H9 (cell line): ENCODE measurements at regions not wholly inside any gene's neighbourhood (a gene's known extent, or its start where the extent isn't known, plus 50 kb on each side); places are given as distances from the start of the nearest gene placed in this dataset.
A peak's percentile ranks its signal among the peaks of the same experiment; 100 is the strongest.
"Not testable (repeated sequence)": the region's sequence is repeated elsewhere in the genome, so short reads cannot be mapped to it uniquely, and the experiment has no call there.

Source experiments
- DNase-seq: peaks from one replicate; pipeline ENCODE4 v3.0.0-alpha.2; 2017
- H2AFZ ChIP-seq: one replicate; pipeline ENCODE4 v1.6.1; 2013; ENCODE audit warnings: mild to moderate bottlenecking, low read length, control low read depth, moderate library complexity
- H2AK5ac ChIP-seq: 2 replicates; pipeline ENCODE4 v1.6.1; 2013; ENCODE audit warnings: low read length, control low read depth, mixed read lengths; ENCODE audit not compliant: insufficient read length
- H2BK120ac ChIP-seq: one replicate; pipeline ENCODE4 v1.6.1; 2013; ENCODE audit warnings: low read depth, mild to moderate bottlenecking, low read length, control low read depth, inconsistent platforms; ENCODE audit not compliant: poor library complexity, severe bottlenecking
- H2BK12ac ChIP-seq: 2 replicates; pipeline ENCODE4 v1.6.1; 2013; ENCODE audit warnings: low read length, control low read depth, mixed read lengths, low read depth; ENCODE audit not compliant: insufficient read length
- H2BK15ac ChIP-seq: 2 replicates; pipeline ENCODE4 v1.6.1; 2013; ENCODE audit warnings: low read depth, low read length, control low read depth
- H2BK20ac ChIP-seq: one replicate; pipeline ENCODE4 v1.6.1; 2013; ENCODE audit warnings: low read depth, mild to moderate bottlenecking, low read length, control low read depth, inconsistent platforms; ENCODE audit not compliant: poor library complexity, severe bottlenecking
- H2BK5ac ChIP-seq: 2 replicates; pipeline ENCODE4 v1.6.1; 2013; ENCODE audit warnings: low read length, control low read depth, mixed read lengths; ENCODE audit not compliant: insufficient read length
- H3K14ac ChIP-seq: 2 replicates; pipeline ENCODE4 v1.6.1; 2013; ENCODE audit warnings: low read length, control low read depth; ENCODE audit not compliant: insufficient read depth
- H3K18ac ChIP-seq: 2 replicates; pipeline ENCODE4 v1.6.1; 2013; ENCODE audit warnings: low read depth, mild to moderate bottlenecking, mixed read lengths, low read length, control low read depth; ENCODE audit not compliant: insufficient read length
- H3K23ac ChIP-seq: 2 replicates; pipeline ENCODE4 v1.6.1; 2013; ENCODE audit warnings: low read length, control low read depth, mixed read lengths, low read depth; ENCODE audit not compliant: insufficient read length
- H3K23me2 ChIP-seq: 2 replicates; pipeline ENCODE4 v1.6.1; 2013; ENCODE audit warnings: low read depth, mild to moderate bottlenecking, mixed read lengths, low read length, control low read depth; ENCODE audit not compliant: insufficient read length, poor library complexity, severe bottlenecking
- H3K27ac ChIP-seq: 2 replicates; pipeline ENCODE4 v1.5.1; 2013; ENCODE audit warnings: low read length, control low read depth, mixed read lengths, low read depth; ENCODE audit not compliant: insufficient read length
- H3K27me3 ChIP-seq: 2 replicates; pipeline ENCODE4 v1.6.1; 2013; ENCODE audit warnings: low read length, control low read depth, inconsistent platforms; ENCODE audit not compliant: insufficient read depth
- H3K4ac ChIP-seq: 2 replicates; pipeline ENCODE4 v1.6.1; 2013; ENCODE audit warnings: low read depth, mild to moderate bottlenecking, control low read depth, inconsistent platforms, low read length, moderate library complexity
- H3K4me1 ChIP-seq: 2 replicates; pipeline ENCODE4 v1.6.1; 2013; ENCODE audit warnings: low read length, control low read depth, inconsistent platforms; ENCODE audit not compliant: insufficient read depth
- H3K4me2 ChIP-seq: 2 replicates; pipeline ENCODE4 v1.6.1; 2013; ENCODE audit warnings: low read length, control low read depth, mixed read lengths; ENCODE audit not compliant: insufficient read length, insufficient read depth
- H3K56ac ChIP-seq: 2 replicates; pipeline ENCODE4 v1.6.1; 2013; ENCODE audit warnings: low read depth, mild to moderate bottlenecking, mixed read lengths, low read length, control low read depth; ENCODE audit not compliant: insufficient read length
- H3K79me1 ChIP-seq: 2 replicates; pipeline ENCODE4 v1.6.1; 2013; ENCODE audit warnings: low read depth, mild to moderate bottlenecking, moderate library complexity, low read length, control low read depth, inconsistent platforms; ENCODE audit not compliant: insufficient read depth, poor library complexity, severe bottlenecking
- H3K79me2 ChIP-seq: 2 replicates; pipeline ENCODE4 v1.6.1; 2013; ENCODE audit warnings: low read length, control low read depth, inconsistent platforms; ENCODE audit not compliant: insufficient read depth
- H3K9ac ChIP-seq: 2 replicates; pipeline ENCODE4 v1.6.1; 2013; ENCODE audit warnings: low read length, control low read depth, mixed read lengths; ENCODE audit not compliant: insufficient read length; ENCODE audit errors: extremely low read depth
- H3K9me3 ChIP-seq: one replicate; pipeline ENCODE4 v1.6.1; 2013; ENCODE audit warnings: low read depth, low read length, inconsistent platforms; ENCODE audit not compliant: control insufficient read depth
- H3T11ph ChIP-seq: one replicate; pipeline ENCODE4 v1.6.1; 2013; ENCODE audit warnings: mild to moderate bottlenecking, low read length, control low read depth, inconsistent platforms
- H4K20me1 ChIP-seq: one replicate; pipeline ENCODE4 v1.6.1; 2013; ENCODE audit not compliant: control insufficient read depth, insufficient read length, insufficient read depth
- H4K5ac ChIP-seq: 2 replicates; pipeline ENCODE4 v1.6.1; 2013; ENCODE audit warnings: low read depth, mild to moderate bottlenecking, mixed read lengths, low read length, control low read depth; ENCODE audit not compliant: insufficient read length
- H4K8ac ChIP-seq: replicated peaks from 2 replicates; pipeline ENCODE4 v1.6.1; 2013; ENCODE audit warnings: low read length, control low read depth, mixed read lengths, low read depth; ENCODE audit not compliant: insufficient read length
- H4K91ac ChIP-seq: 2 replicates; pipeline ENCODE4 v1.6.1; 2013; ENCODE audit warnings: low read depth, mild to moderate bottlenecking, moderate library complexity, mixed read lengths, low read length, control low read depth; ENCODE audit not compliant: insufficient read length
- H3K27ac Mint-ChIP-seq, 3 experiments: 2 replicates in 2 of 3; 3 replicates in 1 of 3; pipeline ENCODE4 v1.8.0; 2020 to 2021; ENCODE audit warnings: mixed read lengths in 3 of 3, mild to moderate bottlenecking in 1 of 3, moderate library complexity in 1 of 3
- H3K27me3 Mint-ChIP-seq: 2 replicates; pipeline ENCODE4 v1.8.0; 2021; ENCODE audit warnings: low read depth, mild to moderate bottlenecking, moderate library complexity, mixed read lengths
- H3K36me3 Mint-ChIP-seq, 3 experiments: 2 replicates in 2 of 3; 3 replicates in 1 of 3; pipeline ENCODE4 v1.8.0; 2020 to 2021; ENCODE audit warnings: low read depth in 3 of 3, mixed read lengths in 3 of 3; ENCODE audit not compliant: insufficient read depth in 1 of 3
- H3K4me1 Mint-ChIP-seq, 2 experiments: 2 replicates each; pipeline ENCODE4 v1.8.0; 2020; ENCODE audit warnings: mixed read lengths in 2 of 2
- H3K4me3 Mint-ChIP-seq, 2 experiments: 2 replicates in 1 of 2; 3 replicates in 1 of 2; pipeline ENCODE4 v1.8.0; 2020 to 2021; ENCODE audit warnings: mild to moderate bottlenecking in 2 of 2, mixed read lengths in 2 of 2, moderate library complexity in 1 of 2
- H3K9me3 Mint-ChIP-seq, 2 experiments: 2 replicates in 1 of 2; 3 replicates in 1 of 2; pipeline ENCODE4 v1.8.0; 2020; ENCODE audit warnings: mild to moderate bottlenecking in 2 of 2, mixed read lengths in 2 of 2, moderate library complexity in 1 of 2
- WGBS: extraction: QIAGEN DNeasy Blood & Tissue Kit; methylation state at CpG from one replicate; pipeline ENCODE4 v1.1.7; 2013; ENCODE audit warnings: missing lambda C conversion rate, low lambda C conversion rate, mixed read lengths; ENCODE audit not compliant: insufficient read length; ENCODE audit errors: extremely low coverage; 5-methylcytosine and 5-hydroxymethylcytosine counted together
- TF ChIP-seq, protein P1 (sequence below): fragments of 200-600 bp; sonication (generic); conservative IDR thresholded peaks from 3 replicates; pipeline ENCODE4 v1.8.0; 2021; ENCODE audit warnings: antibody characterized with exemption, mild to moderate bottlenecking

- peak overlapping the region; percentile 59 to 62 for H3K4me3 Mint-ChIP-seq
- no peak for DNase-seq
These were observed 57.2 kb upstream of the ALDH3B2 start for GRCh38 chr11:67731583-67731982.

DNA sequence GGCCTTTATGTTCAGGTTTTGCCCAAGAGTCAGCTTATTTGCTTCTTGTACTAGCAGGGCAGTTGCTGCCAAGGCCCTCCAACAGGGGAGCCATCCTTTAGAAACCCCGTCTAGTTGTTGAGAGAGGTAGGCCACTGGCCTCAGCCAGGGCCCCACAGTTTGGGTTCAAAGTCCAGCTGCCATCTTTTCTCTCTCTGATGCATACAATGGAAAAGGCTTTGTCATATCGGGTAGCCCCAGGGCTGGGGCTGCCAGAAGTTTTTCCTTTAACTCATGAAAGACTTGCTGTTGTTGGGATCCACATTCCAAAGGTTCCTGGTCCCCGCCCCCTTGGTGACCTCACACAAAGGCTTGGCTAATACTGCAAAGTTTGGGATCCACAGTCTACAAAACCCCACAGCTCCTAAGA lies 53.7 kb upstream of the ALDH3B2 start:
- H2AFZ ChIP-seq, H3K14ac ChIP-seq, H3K4ac ChIP-seq, H3K79me1 ChIP-seq, H3K18ac ChIP-seq, H3T11ph ChIP-seq, H4K20me1 ChIP-seq, H4K8ac ChIP-seq, H3K27me3 ChIP-seq, H2AK5ac ChIP-seq, H3K56ac ChIP-seq, H3K4me3 Mint-ChIP-seq, H3K4me2 ChIP-seq, H2BK5ac ChIP-seq, H3K4me1 ChIP-seq, H3K9me3 ChIP-seq, H2BK120ac ChIP-seq, H3K27ac ChIP-seq, H4K5ac ChIP-seq, H3K23me2 ChIP-seq, H3K27me3 Mint-ChIP-seq, H2BK15ac ChIP-seq, H2BK12ac ChIP-seq, H3K79me2 ChIP-seq, H3K9me3 Mint-ChIP-seq, H3K36me3 Mint-ChIP-seq, H3K23ac ChIP-seq, H4K91ac ChIP-seq, H3K9ac ChIP-seq, DNase-seq: not testable (repeated sequence)
- H2BK20ac ChIP-seq = peak overlapping the region; percentile 75
- Mint-ChIP-seq H3K27ac (0 out of 7 replicates have a peak overlapping the region, but pooled peaks of 1 of the 3 experiments have one; percentile 3), H3K4me1 (peaks cover 33 to 39% of the 10 kb centered on the region in 2 experiments)
- no CpG with 5 or more reads among the region's 3 CpGs for WGBS

More at GRCh38 chr11:67731583-67731982, 57.2 kb upstream of the ALDH3B2 start:
- H2AFZ ChIP-seq = no peak overlapping the region
- H3K27me3 ChIP-seq = no peaks in the 10 kb centered on the region
- H3K27ac ChIP-seq = no peak overlapping the region
- H2BK120ac ChIP-seq = no peak overlapping the region
- TF ChIP-seq, protein P1, sequence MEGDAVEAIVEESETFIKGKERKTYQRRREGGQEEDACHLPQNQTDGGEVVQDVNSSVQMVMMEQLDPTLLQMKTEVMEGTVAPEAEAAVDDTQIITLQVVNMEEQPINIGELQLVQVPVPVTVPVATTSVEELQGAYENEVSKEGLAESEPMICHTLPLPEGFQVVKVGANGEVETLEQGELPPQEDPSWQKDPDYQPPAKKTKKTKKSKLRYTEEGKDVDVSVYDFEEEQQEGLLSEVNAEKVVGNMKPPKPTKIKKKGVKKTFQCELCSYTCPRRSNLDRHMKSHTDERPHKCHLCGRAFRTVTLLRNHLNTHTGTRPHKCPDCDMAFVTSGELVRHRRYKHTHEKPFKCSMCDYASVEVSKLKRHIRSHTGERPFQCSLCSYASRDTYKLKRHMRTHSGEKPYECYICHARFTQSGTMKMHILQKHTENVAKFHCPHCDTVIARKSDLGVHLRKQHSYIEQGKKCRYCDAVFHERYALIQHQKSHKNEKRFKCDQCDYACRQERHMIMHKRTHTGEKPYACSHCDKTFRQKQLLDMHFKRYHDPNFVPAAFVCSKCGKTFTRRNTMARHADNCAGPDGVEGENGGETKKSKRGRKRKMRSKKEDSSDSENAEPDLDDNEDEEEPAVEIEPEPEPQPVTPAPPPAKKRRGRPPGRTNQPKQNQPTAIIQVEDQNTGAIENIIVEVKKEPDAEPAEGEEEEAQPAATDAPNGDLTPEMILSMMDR = no peak
- H3K9me3 ChIP-seq = no peaks in the 10 kb centered on the region
- H3K14ac ChIP-seq = no peak overlapping the region
- H3K23me2 ChIP-seq = peaks cover 3% of the 10 kb centered on the region
- no peak overlapping the region for H3K23ac ChIP-seq
- H3K79me1 ChIP-seq = no peaks in the 10 kb centered on the region
- H2AK5ac ChIP-seq = no peak overlapping the region
- no peak overlapping the region for H3K9ac ChIP-seq
- no peaks in the 10 kb centered on the region; a peak in 1 of 5 replicates for H3K9me3 Mint-ChIP-seq
- H3K4ac ChIP-seq = no peak overlapping the region
- no CpG with 5 or more reads among the region's 14 CpGs for WGBS
- H4K20me1 ChIP-seq = no peaks in the 10 kb centered on the region
- H3T11ph ChIP-seq = no peak overlapping the region
- peak overlapping the region; percentile 9 for H3K4me2 ChIP-seq
- H2BK15ac ChIP-seq = no peak overlapping the region
- H3K56ac ChIP-seq = no peak overlapping the region
- no peaks in the 10 kb centered on the region for H3K36me3 Mint-ChIP-seq
- H3K27me3 Mint-ChIP-seq = peaks cover 6% of the 10 kb centered on the region
- H3K18ac ChIP-seq = no peak overlapping the region
- no peak overlapping the region for H2BK5ac ChIP-seq
- H3K79me2 ChIP-seq = no peaks in the 10 kb centered on the region
- H4K5ac ChIP-seq = no peak overlapping the region
- no peak overlapping the region for H4K8ac ChIP-seq
- no peak overlapping the region for H2BK12ac ChIP-seq
- H4K91ac ChIP-seq = no peak overlapping the region
- H3K4me1 Mint-ChIP-seq = peaks cover 33 to 39% of the 10 kb centered on the region in 2 experiments
- no peak overlapping the region for H2BK20ac ChIP-seq
- no peak overlapping the region for H3K27ac Mint-ChIP-seq
- H3K4me1 ChIP-seq = no peaks in the 10 kb centered on the region
